COLO668 (cell line): ENCODE measurements at regions not wholly inside any gene's neighbourhood (a gene's known extent, or its start where the extent isn't known, plus 50 kb on each side); places are given as distances from the start of the nearest gene placed in this dataset.

Experiments used
- DNase-seq: peaks from one replicate; lab custom pipeline; 2025; ENCODE audit not compliant: unreplicated experiment; lab: John Stamatoyannopoulos, UW

- no peak for DNase-seq
Measured at GRCh38 chr16:55151561-55152305, 172.3 kb upstream of the IRX6 start.

- no peak for DNase-seq
Measured at GRCh38 chr16:55152875-55153390, 171.1 kb upstream of the IRX6 start.

- no peak for DNase-seq
Measured at GRCh38 chr16:55154262-55154661, 169.7 kb upstream of the IRX6 start.

- DNase-seq: no peak
Measured at GRCh38 chr16:55154956-55155355, 169.0 kb upstream of the IRX6 start.

- DNase-seq: no peak
Measured at GRCh38 chr16:55155815-55156214, 168.2 kb upstream of the IRX6 start.

- DNase-seq: no peak
Measured at GRCh38 chr16:55169780-55170179, 154.2 kb upstream of the IRX6 start.

GRCh38 chr16:55171241-55171640 lies 152.8 kb upstream of the IRX6 start:
- DNase-seq: no peak

- DNase-seq: no peak
Measured at GRCh38 chr16:55175389-55175788, 148.6 kb upstream of the IRX6 start.

GRCh38 chr16:55176901-55177300 lies 147.1 kb upstream of the IRX6 start:
- DNase-seq: no peak

- no peak for DNase-seq
Measured at GRCh38 chr16:55179411-55179810, 144.6 kb upstream of the IRX6 start.

- no peak for DNase-seq
Measured at GRCh38 chr16:55179852-55180585, 144.0 kb upstream of the IRX6 start.

- no peak for DNase-seq
Measured at GRCh38 chr16:55184052-55184451, 140.0 kb upstream of the IRX6 start.

GRCh38 chr16:55184619-55185018 lies 139.4 kb upstream of the IRX6 start:
- DNase-seq: no peak

- DNase-seq: no peak
Measured at GRCh38 chr16:55189224-55189623, 134.8 kb upstream of the IRX6 start.

- no peak for DNase-seq
Measured at GRCh38 chr16:55189682-55190636, 134.0 kb upstream of the IRX6 start.

GRCh38 chr16:55192734-55193133 lies 131.3 kb upstream of the IRX6 start:
- DNase-seq: no peak

- no peak for DNase-seq
Measured at GRCh38 chr16:55203570-55203969, 120.4 kb upstream of the IRX6 start.

- no peak for DNase-seq
Measured at GRCh38 chr16:55204069-55204468, 119.9 kb upstream of the IRX6 start.

GRCh38 chr16:55204923-55205322 lies 119.1 kb upstream of the IRX6 start:
- DNase-seq: no peak

GRCh38 chr16:55207693-55208428 lies 116.1 kb upstream of the IRX6 start:
- DNase-seq: no peak

GRCh38 chr16:55209626-55210025 lies 114.4 kb upstream of the IRX6 start:
- DNase-seq: no peak
